HG02678 (cell line): ENCODE measurements at regions not wholly inside any gene's neighbourhood (a gene's known extent, or its start where the extent isn't known, plus 50 kb on each side); places are given as distances from the start of the nearest gene placed in this dataset.
A peak's percentile ranks its signal among the peaks of the same experiment; 100 is the strongest.

Experiments used
- ATAC-seq: cut with Tn5 transposase; IDR thresholded peaks from one replicate; pipeline ENCODE4 v1.9.1; 2021; ENCODE audit warnings: mild to moderate bottlenecking, moderate library complexity; ENCODE audit not compliant: unreplicated experiment

DNA sequence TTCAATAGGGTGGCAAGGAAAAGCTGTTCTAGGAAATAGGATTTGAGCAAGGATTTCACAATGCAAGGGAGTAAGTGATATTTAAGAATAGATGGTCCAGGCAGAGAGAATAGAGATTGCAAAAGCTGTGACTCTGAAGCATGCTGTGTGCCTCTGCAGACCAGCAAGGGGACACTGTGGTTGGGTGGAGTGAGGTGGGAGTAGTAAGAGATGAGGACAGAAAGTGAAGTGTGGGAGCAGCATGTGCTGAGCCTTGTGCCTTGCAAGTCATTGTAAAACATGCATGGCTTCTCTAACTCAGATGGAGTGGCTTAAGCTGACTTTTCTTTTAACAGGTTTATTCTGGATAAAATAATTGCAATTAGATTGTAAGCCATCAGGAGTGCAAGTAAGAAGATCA is 442.4 kb downstream of the CCSER2 start:
- ATAC-seq: no peak

DNA sequence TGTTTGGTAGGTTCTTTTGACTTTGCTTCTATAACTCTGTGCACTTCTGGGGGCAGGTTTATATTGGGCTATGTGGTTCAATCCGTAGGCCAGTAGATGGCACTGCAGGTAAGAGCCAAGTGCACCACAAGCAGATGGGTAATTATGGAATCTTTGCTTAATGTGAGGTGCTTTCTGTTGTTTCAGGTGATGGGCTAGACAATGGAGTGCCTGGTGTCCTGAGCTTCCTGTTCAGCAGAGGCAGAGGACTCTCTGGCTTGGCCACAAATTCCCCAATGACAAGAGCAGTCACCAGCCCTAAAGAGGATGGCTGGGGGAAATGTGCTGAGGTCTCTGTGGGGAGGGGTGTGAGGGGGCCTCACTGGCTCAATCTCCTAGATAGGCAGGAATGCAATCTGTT is 455.0 kb downstream of the CCSER2 start:
- ATAC-seq: peak; percentile 74

DNA sequence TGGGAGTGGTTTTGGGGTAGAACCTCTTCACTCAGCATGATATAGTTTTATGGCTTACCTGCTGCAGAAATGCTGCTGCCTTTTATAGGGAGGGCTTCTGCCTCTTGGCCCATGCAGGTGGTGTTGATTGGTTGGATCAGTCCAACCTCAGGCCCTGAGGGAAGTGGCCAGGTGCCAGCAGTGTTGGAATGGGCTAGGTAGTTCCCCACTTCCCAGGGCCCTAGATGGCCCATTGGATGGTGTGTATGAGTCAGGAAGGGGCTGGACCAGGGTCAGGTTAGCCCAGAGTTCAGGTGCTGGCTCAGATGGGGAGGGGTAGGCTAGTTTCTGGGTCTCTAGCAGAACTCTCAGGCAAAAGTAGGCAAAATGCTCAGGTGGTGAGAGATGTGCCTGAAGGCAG is 455.5 kb downstream of the CCSER2 start:
- no peak for ATAC-seq

DNA sequence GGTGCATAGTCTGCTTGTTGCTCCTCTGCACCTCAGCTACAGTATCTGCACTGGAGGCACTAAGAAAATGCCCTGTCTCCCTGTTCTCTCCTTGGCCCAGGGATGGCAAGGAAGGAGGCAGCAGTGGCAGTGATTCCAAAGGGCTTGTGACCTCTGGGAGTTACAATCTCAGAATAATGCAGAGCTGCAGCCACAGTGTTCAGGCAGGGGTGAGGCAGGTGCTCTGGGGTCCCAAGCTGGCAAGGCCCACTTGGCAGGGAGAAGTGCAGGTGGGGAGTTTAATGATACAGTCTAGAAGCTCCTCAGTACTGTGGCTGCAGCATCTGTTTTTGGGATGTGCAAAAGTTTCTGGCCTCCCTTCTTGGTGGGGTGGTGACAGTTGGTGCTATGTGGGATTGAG is 456.4 kb downstream of the CCSER2 start:
- ATAC-seq: no peak

DNA sequence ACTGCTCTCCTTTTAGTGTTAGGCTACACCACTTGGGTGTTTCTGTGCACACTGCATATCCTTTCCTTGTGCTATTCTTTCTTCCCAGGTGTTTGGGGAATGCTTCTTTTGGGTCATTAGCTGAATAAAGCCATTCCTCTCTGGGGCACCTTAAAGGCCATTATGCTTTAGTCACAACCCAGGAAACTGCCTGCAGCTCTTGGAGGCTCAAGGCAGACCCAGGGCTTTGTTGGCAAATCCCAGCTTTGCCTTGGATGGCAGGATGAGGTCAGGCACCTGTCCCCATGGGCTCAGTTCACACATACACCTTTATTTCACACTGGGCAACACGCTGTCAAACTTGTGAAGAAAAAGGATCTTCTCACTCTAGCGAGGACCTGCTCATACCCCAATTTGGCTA is 460.6 kb downstream of the CCSER2 start:
- ATAC-seq: no peak

DNA sequence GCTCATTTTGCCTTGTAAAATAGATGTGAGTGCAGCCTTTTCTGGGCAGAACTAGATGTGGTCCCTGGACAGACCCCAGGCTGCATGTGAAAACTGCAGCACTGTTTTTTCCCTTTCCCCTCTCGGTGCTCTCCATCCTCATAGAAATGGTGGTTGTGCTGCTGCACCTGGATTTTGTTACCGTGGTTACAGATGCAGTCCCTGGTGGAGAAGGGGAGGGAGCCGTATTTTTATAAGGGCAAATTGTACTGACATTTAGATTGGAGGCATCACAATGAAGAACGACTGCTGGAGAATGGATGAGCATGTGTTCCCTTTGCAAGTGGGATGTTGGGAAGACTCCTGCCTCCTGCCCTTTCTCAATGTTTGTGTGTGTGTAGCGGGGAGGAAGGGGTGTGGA is 469.9 kb downstream of the CCSER2 start:
- no peak for ATAC-seq

DNA sequence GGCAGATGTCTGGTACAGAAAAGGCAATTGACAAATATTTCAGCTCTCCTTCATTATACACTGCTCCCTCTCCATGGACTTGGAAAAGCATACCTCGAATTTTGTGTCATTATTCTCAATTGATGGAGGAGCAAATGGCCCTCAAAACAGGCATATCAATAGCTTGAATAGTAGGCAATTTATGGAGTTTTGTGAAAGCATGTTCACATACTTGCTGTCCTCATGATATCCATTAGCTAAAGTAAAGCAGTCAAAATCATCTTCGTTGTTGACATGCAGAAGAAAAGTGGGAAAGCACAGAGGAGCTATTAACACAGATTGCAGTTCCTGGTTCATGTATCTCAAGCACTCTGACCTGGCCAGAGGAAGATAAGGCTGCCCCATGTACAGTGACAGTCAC is 472.8 kb downstream of the CCSER2 start:
- ATAC-seq: no peak

DNA sequence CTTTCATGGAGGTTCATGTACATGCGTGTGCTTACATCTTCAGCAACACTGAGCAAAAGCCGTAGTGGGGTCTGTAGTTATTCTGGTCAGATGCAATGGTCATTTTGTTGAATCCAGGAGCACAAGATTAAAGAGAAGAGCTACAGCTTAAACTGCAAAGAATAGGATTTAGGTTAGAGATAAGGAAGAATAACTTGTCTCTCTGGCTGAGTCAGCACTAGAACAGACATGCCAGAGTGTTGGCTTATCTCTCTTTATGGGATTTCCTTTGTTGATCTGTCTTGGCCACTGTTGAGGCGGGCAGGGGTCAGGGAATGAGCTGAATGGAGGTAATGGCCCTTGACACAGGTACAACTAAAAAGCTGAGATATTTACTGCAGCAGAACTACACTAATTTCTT is 473.5 kb downstream of the CCSER2 start:
- no peak for ATAC-seq

DNA sequence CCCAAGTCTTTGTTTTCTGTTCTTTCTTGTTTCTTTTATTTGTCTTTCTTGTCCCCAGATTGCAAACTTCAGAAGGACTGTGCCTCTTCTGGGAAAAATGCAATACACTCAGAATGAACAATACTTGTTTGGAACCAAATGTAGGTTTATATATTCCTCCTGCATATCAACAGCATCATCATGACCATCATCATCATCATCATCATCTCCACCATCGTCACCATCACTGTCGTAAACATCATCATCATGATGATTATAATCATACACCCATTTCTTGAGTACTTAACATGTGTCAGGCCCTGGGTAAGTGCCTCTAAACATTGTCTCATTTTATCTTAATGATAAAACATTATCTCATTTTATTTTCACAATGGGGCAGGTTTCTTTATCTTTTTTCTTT is 476.8 kb downstream of the CCSER2 start:
- no peak for ATAC-seq

DNA sequence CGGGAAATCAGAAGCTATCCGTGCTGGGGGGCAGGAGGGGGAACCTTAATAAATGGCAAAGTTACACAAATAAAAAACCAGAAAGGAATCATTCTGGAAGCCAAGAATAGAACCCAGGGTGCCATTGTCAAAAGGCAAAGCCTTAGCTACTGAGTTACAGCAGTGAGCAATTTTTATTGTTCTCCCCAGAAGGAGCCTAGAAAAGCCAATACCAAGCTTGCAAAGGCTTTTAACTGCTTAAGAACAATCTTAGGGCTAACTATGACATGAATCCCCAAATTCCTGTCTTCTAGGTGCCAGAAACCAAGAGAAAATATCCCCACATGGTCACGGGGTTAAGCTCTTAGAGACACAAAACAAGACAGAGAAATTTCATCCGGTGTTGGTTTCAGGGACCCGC is 482.7 kb downstream of the CCSER2 start:
- ATAC-seq: no peak

DNA sequence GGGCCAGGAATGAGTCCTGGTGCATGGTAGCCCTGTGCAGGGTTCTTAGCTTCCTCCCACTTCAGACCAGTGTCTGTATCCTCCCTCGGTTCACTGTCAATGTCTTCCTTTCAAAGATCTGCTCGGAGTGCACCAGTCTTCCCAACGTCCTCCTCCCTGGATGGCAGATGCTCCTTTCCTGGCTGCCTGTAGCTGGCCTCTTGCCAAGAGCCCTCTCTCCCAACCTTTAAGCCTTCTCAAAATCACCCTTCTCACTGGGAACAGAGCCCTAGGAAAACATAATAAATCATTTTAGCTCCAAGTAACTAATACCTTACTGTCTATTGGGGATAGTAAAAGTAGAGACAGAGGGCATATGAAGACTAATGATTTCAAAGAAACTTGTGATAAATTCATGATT is 490.6 kb downstream of the CCSER2 start:
- ATAC-seq: no peak

DNA sequence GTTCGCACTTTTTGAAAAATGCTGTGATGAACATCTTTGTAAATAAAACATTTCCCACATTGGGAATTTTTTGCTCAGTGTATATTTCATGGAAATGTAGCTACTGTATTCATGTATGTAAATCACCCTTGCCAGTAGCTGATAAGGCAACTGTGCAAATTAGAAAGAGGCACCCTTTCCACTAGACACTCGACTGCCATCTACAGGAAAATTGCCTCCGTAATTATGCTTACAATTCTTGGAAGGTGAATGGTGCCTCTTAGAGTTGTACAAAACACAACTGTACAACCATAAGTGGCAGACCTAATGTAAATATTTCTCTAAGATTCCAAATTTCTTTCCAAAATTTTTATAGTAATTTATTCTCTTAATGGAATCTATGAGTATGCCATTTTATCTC is 491.7 kb downstream of the CCSER2 start:
- no peak for ATAC-seq

DNA sequence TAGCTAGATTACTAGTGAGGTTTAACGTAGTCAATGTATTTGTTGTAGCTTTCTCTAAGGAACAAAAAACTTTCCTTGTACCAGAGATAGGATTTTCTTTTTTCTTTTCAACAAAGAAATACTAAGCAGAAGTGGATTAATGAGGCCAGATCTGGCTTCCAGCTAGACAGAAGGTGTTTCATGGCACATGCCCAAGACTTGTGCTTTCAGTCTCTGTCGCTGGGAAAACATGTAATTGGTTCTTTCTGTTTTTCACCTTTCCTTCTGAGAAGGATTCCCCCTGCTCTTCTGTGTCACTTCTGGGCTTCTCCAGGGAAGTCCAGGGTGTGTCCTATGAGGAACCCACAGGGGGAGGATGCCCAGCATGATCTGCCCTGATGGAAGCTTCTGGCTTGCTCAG is 492.2 kb downstream of the CCSER2 start:
- ATAC-seq: no peak

DNA sequence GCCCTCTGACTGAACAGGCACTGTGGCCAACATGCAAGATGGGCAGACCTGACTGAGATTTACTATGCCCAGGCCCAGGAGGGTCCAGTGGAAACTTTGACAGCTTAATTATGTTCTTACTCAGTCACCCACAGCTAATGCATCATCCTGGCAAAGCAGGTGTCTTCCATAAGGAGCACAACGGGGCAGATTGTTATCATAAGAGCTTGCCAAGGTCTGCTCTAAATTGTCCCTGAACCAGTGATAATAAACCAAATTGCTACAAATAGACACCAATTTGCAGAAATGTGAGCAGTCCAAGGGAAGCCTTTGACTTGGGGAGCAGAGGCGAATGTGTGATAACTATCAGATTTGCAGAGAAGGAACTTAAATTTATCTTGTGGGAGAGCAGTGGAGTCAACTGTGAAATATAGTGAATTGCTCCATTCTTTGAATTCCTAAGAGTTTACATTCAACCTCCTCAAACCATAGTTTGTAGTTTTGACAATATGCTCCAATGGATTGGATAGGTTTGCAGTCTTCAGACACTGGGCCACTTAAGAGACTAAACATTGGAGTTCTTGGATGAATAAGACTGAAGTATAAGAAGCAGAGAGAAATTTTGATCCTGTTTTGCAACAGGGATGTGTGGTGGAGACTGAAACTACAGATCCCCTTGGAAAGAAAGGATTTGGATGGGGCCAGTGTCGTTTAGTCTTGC is 494.7 kb downstream of the CCSER2 start:
- ATAC-seq: no peak

DNA sequence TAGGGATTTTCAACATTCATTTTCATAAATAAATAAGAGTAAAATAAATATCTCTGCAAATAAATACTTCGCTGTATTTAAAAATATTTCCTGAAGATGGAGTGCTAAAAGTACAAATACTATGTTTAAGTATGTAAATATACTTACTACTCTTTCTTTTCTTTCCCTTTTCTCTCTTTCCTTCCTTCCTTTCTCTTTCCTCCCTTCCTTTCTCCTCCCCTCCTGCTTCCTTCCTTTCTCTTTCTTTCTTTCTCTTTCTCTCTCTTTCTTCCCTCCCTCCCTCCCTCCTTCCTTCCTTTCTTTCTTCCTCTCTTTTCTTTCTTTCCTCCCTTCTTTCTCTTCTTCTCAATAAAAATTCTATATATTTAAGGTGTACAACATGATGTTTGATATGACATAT is 496.1 kb downstream of the CCSER2 start:
- no peak for ATAC-seq

DNA sequence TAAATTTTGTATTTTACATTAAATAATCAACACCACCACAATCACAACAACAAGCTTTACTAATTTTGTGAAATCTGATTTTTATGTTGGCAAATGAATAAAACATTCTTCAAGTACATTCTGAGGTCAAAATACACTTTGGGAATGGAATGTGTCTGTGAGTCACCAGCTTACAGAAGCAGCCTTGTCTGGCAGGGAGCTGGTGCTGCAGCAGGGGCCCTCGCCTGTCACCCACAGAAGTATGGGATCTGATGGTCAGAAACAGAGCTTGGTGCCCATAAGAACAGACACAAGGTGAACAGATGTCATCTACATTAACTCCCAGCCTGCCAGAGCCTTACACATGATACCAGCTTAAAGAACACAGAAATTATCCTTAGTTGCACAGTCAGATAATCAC is 496.9 kb downstream of the CCSER2 start:
- no peak for ATAC-seq

DNA sequence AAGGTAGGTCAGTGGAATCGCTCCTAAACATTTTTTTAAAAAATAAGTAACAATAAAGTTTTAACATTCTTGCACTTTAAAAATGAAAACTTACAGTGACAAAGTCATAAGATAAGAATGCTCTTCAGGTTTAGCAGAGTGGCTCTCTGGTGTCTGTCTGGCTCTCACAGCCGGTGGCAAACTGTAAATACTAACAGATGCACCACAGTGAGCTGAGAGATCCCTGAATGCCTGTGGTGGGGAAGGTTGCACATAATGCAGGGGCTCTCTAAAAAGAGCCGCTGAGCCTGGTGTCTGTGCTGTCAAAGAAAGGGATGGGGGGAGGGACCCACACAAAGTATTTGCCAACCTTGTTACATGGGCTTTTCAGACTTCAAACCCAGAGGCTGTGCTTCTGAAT is 498.3 kb downstream of the CCSER2 start:
- ATAC-seq: no peak

DNA sequence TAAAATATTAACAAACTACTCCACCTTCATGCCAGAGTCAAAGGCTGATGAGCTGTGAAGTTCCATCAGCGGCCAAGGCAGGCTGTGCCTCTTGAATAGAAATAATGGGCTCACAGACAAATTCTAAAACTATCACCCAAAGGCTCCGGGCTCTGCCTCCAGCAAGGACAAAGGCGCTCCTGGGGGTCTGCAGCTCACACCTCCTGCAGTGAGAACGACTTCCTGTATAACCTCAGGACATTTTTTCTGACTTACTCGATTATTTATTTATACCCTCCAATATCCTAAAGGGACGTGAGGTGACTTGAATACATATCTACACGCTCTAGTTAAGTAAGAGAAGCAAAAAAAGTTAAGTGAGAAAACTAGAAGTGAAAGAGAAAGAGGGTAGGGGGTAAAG is 500.7 kb downstream of the CCSER2 start:
- ATAC-seq: no peak

DNA sequence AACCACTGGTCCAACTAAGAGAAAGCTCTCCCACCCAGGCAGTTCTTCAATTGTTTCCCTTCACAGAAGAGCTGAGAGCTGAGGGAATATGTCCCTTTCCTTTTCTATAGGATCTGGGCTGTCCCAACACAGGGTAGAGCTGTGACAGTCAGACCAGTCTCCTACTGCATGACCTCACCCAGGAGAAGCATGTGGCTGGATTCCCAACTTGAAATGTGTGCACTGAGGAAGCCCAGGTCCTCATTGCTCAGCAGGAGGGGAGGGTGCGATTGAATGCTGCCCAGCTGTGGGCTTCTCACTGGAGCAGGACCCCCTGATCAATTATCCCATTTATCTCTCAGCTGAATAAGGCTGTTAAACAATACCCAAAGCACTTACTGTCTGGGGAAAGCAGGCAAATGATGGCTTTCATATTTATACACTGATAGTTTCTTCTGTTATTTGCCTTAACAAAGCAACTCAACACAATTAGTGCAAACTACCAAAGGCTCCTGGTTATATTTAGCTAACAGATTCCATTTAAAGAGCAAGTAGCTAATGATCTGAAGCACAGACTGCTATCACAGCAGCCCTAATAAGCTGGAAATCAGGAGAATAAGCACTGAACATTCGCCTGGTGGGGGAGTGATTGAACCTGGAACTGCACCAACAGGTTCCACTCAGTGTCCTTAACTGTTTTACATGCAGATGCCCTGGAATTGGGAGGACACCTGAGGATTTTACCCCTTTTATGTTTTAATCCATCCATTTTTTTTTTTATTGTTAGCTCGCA is 508.8 kb downstream of the CCSER2 start:
- ATAC-seq: no peak

DNA sequence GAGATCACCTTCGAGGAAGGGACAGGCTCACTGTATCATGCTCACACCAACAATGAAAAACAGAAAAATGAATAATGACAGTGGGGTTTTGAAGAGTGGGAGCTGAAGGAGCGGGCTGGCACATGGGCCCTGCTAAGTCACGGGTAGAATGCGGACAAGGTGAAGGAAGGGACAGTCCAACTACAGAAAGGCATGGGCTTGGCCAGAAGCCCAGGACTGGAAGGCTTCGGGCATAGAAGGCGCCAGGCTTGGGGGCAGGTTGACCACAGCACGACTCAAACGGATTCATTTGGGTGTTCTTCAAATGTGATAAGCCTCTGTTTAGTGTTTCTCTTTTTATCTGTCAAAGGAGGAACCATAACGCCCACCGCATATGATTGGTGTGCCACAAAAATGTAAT is 509.5 kb downstream of the CCSER2 start:
- ATAC-seq: no peak

DNA sequence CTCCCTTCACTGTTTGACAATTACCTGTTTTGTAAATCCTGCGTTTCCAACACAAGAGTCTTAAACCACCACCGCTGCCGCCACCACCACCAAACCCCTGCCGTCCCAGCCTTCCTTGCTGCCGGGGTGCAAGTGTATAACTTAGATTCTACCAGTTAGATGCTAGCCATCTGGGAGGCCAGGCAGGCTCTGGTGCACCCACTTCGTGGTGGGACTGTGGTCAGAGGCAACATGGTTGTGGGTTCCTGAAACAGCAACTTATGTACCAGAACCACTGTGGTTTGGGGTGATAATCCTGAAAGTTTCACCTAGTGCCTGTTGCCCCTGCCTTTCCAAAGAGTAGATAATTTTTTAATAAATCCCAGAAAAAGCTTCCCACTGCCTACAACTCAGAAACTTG is 510.5 kb downstream of the CCSER2 start:
- no peak for ATAC-seq

DNA sequence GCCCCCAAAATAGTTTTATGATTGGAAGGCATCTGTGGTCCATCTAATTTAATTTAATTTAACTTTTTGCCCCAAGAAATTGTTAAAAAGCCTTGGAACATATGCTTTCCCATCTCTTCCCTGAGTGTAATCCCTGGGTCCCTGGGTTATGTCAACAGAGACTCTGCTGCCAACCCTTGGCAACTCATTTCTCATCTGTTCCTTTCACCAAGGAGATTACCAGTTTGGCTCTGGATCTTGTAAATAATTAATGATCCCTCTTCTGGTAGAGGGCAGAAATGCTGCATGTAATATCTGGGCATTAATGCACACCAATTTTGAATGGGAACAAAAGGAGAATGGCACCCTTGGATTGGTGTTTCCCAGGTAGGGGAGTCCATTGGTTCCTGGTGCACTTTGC is 514.2 kb downstream of the CCSER2 start:
- no peak for ATAC-seq

DNA sequence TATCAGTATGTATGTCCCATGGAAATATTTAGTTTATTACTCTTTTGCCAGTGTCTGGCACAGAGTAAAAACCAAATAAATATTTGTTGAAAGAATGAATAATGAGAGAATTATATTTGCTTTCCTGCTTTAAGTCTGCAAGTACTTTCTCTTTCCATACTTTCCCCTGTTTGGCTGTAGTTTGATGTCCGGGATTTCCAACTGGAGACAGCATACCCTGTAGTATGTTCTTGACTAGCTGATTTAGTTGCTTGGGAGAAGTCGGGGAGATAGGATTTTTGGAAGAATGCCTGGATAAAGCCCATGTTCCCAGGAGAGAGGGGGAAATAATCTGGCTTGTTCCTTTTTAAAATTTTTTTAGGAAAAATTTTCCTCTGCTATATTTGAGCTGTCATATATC is 516.1 kb downstream of the CCSER2 start:
- no peak for ATAC-seq
